ENCODE measurements at regions not wholly inside any gene's neighbourhood (a gene's known extent, or its start where the extent isn't known, plus 50 kb on each side); places are given as distances from the start of the nearest gene placed in this dataset.

- TF ChIP-seq EP300 (IDR thresholded peaks at IDR 0.05) (no peak), CTCF (IDR thresholded peaks at IDR 0.05) (no peak), POLR2A (IDR thresholded peaks at IDR 0.05) (no peak), POLR2AphosphoS5 (IDR thresholded peaks at IDR 0.05) (no peak)
Measured at GRCh38 chr2:217256251-217256650, 396.4 kb upstream of the TNP1 start.
